PC-9 (cell line): ENCODE measurements at regions not wholly inside any gene's neighbourhood (a gene's known extent, or its start where the extent isn't known, plus 50 kb on each side); places are given as distances from the start of the nearest gene placed in this dataset.

Source experiments
- EZH2 ChIP-seq: fragments of 200-600 bp; sonication (generic); IDR thresholded peaks from 2 replicates; pipeline ENCODE4 v1.8.0; 2017; ENCODE audit warnings: antibody characterized with exemption, low read depth
- TF ChIP-seq, protein P1 (sequence below): fragments of 200-600 bp; sonication (generic); conservative IDR thresholded peaks from 2 replicates; pipeline ENCODE4 v1.6.1; 2017; ENCODE audit warnings: mixed run types, antibody characterized with exemption, mild to moderate bottlenecking, moderate library complexity

DNA sequence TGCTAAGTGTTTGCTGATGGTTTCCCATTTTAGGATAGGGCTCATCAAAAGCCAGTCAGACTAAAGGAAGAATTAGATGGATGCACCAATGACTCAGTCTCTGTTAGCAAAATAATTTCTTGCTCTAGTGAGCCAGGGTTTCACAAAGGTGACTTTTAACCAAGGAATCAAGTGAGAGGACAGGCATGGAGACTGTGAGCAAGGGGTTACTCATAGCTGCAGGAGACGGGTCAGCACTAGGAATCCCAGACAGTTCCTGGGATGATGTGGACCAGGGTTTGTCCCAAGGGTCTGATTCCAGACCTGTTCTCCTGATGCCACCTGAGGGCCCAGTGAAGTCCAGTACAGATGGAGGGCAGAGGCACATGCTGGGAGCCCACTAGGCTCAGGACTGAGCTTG is 138.1 kb downstream of the NOC3L start:
- TF ChIP-seq EZH2 = no peak
- TF ChIP-seq, protein P1, sequence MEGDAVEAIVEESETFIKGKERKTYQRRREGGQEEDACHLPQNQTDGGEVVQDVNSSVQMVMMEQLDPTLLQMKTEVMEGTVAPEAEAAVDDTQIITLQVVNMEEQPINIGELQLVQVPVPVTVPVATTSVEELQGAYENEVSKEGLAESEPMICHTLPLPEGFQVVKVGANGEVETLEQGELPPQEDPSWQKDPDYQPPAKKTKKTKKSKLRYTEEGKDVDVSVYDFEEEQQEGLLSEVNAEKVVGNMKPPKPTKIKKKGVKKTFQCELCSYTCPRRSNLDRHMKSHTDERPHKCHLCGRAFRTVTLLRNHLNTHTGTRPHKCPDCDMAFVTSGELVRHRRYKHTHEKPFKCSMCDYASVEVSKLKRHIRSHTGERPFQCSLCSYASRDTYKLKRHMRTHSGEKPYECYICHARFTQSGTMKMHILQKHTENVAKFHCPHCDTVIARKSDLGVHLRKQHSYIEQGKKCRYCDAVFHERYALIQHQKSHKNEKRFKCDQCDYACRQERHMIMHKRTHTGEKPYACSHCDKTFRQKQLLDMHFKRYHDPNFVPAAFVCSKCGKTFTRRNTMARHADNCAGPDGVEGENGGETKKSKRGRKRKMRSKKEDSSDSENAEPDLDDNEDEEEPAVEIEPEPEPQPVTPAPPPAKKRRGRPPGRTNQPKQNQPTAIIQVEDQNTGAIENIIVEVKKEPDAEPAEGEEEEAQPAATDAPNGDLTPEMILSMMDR = no peak
